ENCODE measurements at regions not wholly inside any gene's neighbourhood (a gene's known extent, or its start where the extent isn't known, plus 50 kb on each side); places are given as distances from the start of the nearest gene placed in this dataset.

GRCh38 chr3:84759361-84759760 lies 199.4 kb upstream of the CADM2 start (continued):
- TF ChIP-seq ZNF462 (CRISPR knock-in tag; IDR thresholded peaks at IDR 0.05), result no peak
- TF ChIP-seq ZNF114 (CRISPR knock-in tag; IDR thresholded peaks at IDR 0.05), result no peak
- no peak for TF ChIP-seq ETS1 (IDR thresholded peaks at IDR 0.05)
- TF ChIP-seq JUNB (IDR thresholded peaks at IDR 0.05; ENCODE audit: unreplicated experiment), result no peak
- no peak for TF ChIP-seq POLR2AphosphoS5 (IDR thresholded peaks at IDR 0.05; ENCODE audit: low read depth)
- TF ChIP-seq CREB1 (CRISPR knock-in tag; IDR thresholded peaks at IDR 0.05; ENCODE audit: low read depth), result no peak
- no peak for TF ChIP-seq NANOG (IDR thresholded peaks at IDR 0.05; ENCODE audit: borderline replicate concordance)
- TF ChIP-seq EZH2 (IDR thresholded peaks at IDR 0.05; ENCODE audit: low read depth, unreplicated experiment), result no peak
- no peak for TF ChIP-seq ZNF331 (CRISPR knock-in tag; IDR thresholded peaks at IDR 0.05; ENCODE audit: low read depth)

- H3K79me2 ChIP-seq (replicated peaks; ENCODE audit: insufficient read depth), result no peaks in the 10 kb centered on the region
- no peaks in the 10 kb centered on the region for H3K4me1 ChIP-seq (ENCODE audit: insufficient read depth)
- H3K27ac Mint-ChIP-seq, result no peak overlapping the region
- no peaks in the 10 kb centered on the region for H3F3A ChIP-seq (replicated peaks; ENCODE audit: low read depth)
- H3K4me3 Mint-ChIP-seq, result no peak overlapping the region
- no peaks in the 10 kb centered on the region for H3K27me3 Mint-ChIP-seq (ENCODE audit: insufficient read depth, low read depth, poor library complexity)
- no peaks in the 10 kb centered on the region; the same call in 1 of the 2 replicates for H3K9me2 ChIP-seq (ENCODE audit: insufficient read depth)
- H3K27me3 ChIP-seq (ENCODE audit: insufficient read depth), result no peaks in the 10 kb centered on the region
- peaks cover 22% of the 10 kb centered on the region for H3K9me3 Mint-ChIP-seq
- H3K36me3 Mint-ChIP-seq (ENCODE audit: low read depth), result peaks cover 11% of the 10 kb centered on the region; the same call in 2 of the 3 replicates
- H3K4me2 ChIP-seq, result no peak overlapping the region
- H3K4me3 ChIP-seq, result no peak overlapping the region
- ATAC-seq (no peak; the same call in 2 of the 3 replicates), DNase-seq (ENCODE audit: low spot score) (peak; percentile 47)
- no peaks in the 10 kb centered on the region for H3K4me1 Mint-ChIP-seq
- no peak overlapping the region for H3K27ac ChIP-seq (ENCODE audit: low read depth)
- no peaks in the 10 kb centered on the region for H3K36me3 ChIP-seq (ENCODE audit: insufficient read depth)
- no peaks in the 10 kb centered on the region for H4K20me1 ChIP-seq (replicated peaks; ENCODE audit: insufficient read depth)
- no peak overlapping the region for H2AFZ ChIP-seq
- TF ChIP-seq NANOG (IDR thresholded peaks at IDR 0.05; ENCODE audit: borderline replicate concordance), result no peak
- peak; percentile 50 to 73 for TF ChIP-seq CTCF (conservative IDR thresholded peaks at IDR 0.05; ENCODE audit: low read depth in 2 of 2)
Measured at GRCh38 chr3:84772841-84773240, 185.9 kb upstream of the CADM2 start.
